Testis (tissue), 2 donors: ENCODE measurements at regions not wholly inside any gene's neighbourhood (a gene's known extent, or its start where the extent isn't known, plus 50 kb on each side); places are given as distances from the start of the nearest gene placed in this dataset.

Experiments used
- DNase-seq: peaks from one replicate; pipeline ENCODE4 v3.0.0-alpha.2; 2019
- H3K27ac ChIP-seq, 2 donors: fragments of 200-600 bp; sonication (generic); one replicate each; pipeline ENCODE4 v1.5.1; 2019
- H3K27me3 ChIP-seq: fragments of 200-600 bp; sonication (generic); one replicate; pipeline ENCODE4 v1.5.1; 2019
- H3K36me3 ChIP-seq: fragments of 200-600 bp; sonication (generic); one replicate; pipeline ENCODE4 v1.5.1; 2017; ENCODE audit warnings: low read depth; ENCODE audit errors: missing control alignments
- H3K4me1 ChIP-seq: fragments of 200-600 bp; sonication (generic); one replicate; pipeline ENCODE4 v1.5.1; 2019
- H3K4me3 ChIP-seq, 2 donors: fragments of 200-600 bp; sonication (generic); one replicate each; pipeline ENCODE4 v1.5.1; 2017 to 2019
- H3K9me3 ChIP-seq: fragments of 200-600 bp; sonication (generic); one replicate; pipeline ENCODE4 v1.5.1; 2017
- CTCF ChIP-seq, 3 experiments: fragments of 450-650 bp in 2 of 3; fragments of 200-600 bp in 1 of 3; sonication (generic) in 1 of 3; IDR thresholded peaks; one replicate each; pipeline ENCODE4 v1.5.1; 2016 to 2019; ENCODE audit warnings: antibody characterized with exemption in 3 of 3, mild to moderate bottlenecking in 2 of 3, moderate library complexity in 1 of 3
- POLR2A ChIP-seq: fragments of 450-650 bp; IDR thresholded peaks from one replicate; pipeline ENCODE4 v1.6.1; 2017; ENCODE audit warnings: antibody characterized with exemption, mild to moderate bottlenecking, moderate library complexity
- WGBS, 2 donors: methylation state at CpG; one replicate each; pipeline ENCODE4 v1.1.5; 2018; 5-methylcytosine and 5-hydroxymethylcytosine counted together
- intact Hi-C: fragments of 100-400 bp; cut with DNase I; formaldehyde crosslinking; loops from one replicate; pipeline ENCODE4 v1.15.1; 2023; ENCODE audit warnings: low total_unique reads

GRCh38 chr7:113368256-113368655 is 249.9 kb upstream of the SMIM30 start:
- H3K4me1 ChIP-seq: no peaks in the 10 kb centered on the region
- WGBS, 2 donors: 96 to 97% methylated on average over 1 of the region's 1 CpG
- DNase-seq: no peak
- H3K4me3 ChIP-seq: no peak overlapping the region
- H3K9me3 ChIP-seq: no peaks in the 10 kb centered on the region
- TF ChIP-seq CTCF (IDR thresholded peaks at IDR 0.05): no peak
- no peak for TF ChIP-seq POLR2A
- intact Hi-C loops: no loop called here
- H3K27ac ChIP-seq: no peak overlapping the region
- no peaks in the 10 kb centered on the region for H3K36me3 ChIP-seq
- no peaks in the 10 kb centered on the region for H3K27me3 ChIP-seq

GRCh38 chr7:113367041-113367586 is 248.8 kb upstream of the SMIM30 start:
- Histone ChIP-seq H3K36me3 (no peaks in the 10 kb centered on the region), H3K27me3 (no peaks in the 10 kb centered on the region), H3K4me1 (no peaks in the 10 kb centered on the region), H3K4me3 (no peak overlapping the region), H3K9me3 (no peaks in the 10 kb centered on the region), H3K27ac (no peak overlapping the region)
- TF ChIP-seq CTCF (IDR thresholded peaks at IDR 0.05) (no peak), POLR2A (no peak)
- intact Hi-C loops: no loop called here
- WGBS, 2 donors: 64% methylated on average over 3 of the region's 3 CpGs
- DNase-seq: no peak

- WGBS, 2 donors: 39 to 48% methylated on average over 1 of the region's 1 CpG
- intact Hi-C loops: no loop called here
- TF ChIP-seq CTCF (IDR thresholded peaks at IDR 0.05): no peak
- TF ChIP-seq POLR2A: no peak
- no peaks in the 10 kb centered on the region for H3K4me1 ChIP-seq
- H3K27me3 ChIP-seq: no peaks in the 10 kb centered on the region
- H3K27ac ChIP-seq: no peak overlapping the region
- no peak for DNase-seq
- H3K36me3 ChIP-seq: no peaks in the 10 kb centered on the region
- no peaks in the 10 kb centered on the region for H3K9me3 ChIP-seq
- no peak overlapping the region for H3K4me3 ChIP-seq
Observed at GRCh38 chr7:113366122-113366521, 247.8 kb upstream of the SMIM30 start.

- 87 to 93% methylated on average over 4 of the region's 4 CpGs for WGBS, 2 donors
- Histone ChIP-seq H3K27me3 (no peaks in the 10 kb centered on the region), H3K36me3 (no peaks in the 10 kb centered on the region), H3K9me3 (no peaks in the 10 kb centered on the region), H3K4me3 (no peak overlapping the region), H3K4me1 (no peaks in the 10 kb centered on the region), H3K27ac (no peak overlapping the region)
- TF ChIP-seq CTCF (IDR thresholded peaks at IDR 0.05) (no peak), POLR2A (no peak)
- no peak for DNase-seq
- intact Hi-C loops: no loop called here
Observed at GRCh38 chr7:113349339-113349738, 231.0 kb upstream of the SMIM30 start.

- intact Hi-C loops: no loop called here
- no peaks in the 10 kb centered on the region for H3K27me3 ChIP-seq
- DNase-seq: no peak
- no peaks in the 10 kb centered on the region for H3K9me3 ChIP-seq
- WGBS, 2 donors: 91 to 93% methylated on average over 1 of the region's 1 CpG
- TF ChIP-seq POLR2A (no peak), CTCF (IDR thresholded peaks at IDR 0.05) (no peak)
- no peak overlapping the region for H3K4me3 ChIP-seq
- H3K4me1 ChIP-seq: no peaks in the 10 kb centered on the region
- H3K27ac ChIP-seq: no peak overlapping the region
- H3K36me3 ChIP-seq: no peaks in the 10 kb centered on the region
Observed at GRCh38 chr7:113339661-113340060, 221.3 kb upstream of the SMIM30 start.
